K562 (cell line): ENCODE measurements at regions not wholly inside any gene's neighbourhood (a gene's known extent, or its start where the extent isn't known, plus 50 kb on each side); places are given as distances from the start of the nearest gene placed in this dataset.

ENCODE experiments used
- ATAC-seq: fragments of 200-7000 bp; cut with Tn5 transposase; 3 replicates; pipeline ENCODE4 v1.9.1; 2020; ENCODE audit warnings: moderate library complexity
- BruUV-seq: library from RNA; stranded (reverse); fragments of 400-500 nt; replicated peaks from 2 replicates; lab custom pipeline; 2021; lab: Mats Ljungman, UMichigan
- CTCF ChIA-PET: fragments of 300-600 bp; formaldehyde crosslinking; extraction: SDS; loops from one replicate; lab custom pipeline; 2021; ENCODE audit warnings: low intra/inter-chr PET ratio; lab: Yijun Ruan, JAX
- POLR2A ChIA-PET: fragments of 300-600, 350-650 bp; sonication (Branson Sonifier 250); formaldehyde crosslinking; extraction: SDS; loops from one replicate; lab custom pipeline; 2021; ENCODE audit warnings: antibody characterized with exemption, inconsistent platforms; lab: Yijun Ruan, JAX
- DNase-seq, 4 experiments: peaks; one replicate each; pipeline versions ENCODE4 v3.0.0 to v3.0.0-alpha.2; 2011 to 2018; ENCODE audit warnings: low spot score in 3 of 4, mixed read lengths in 3 of 4; ENCODE audit errors: extremely low read depth in 1 of 4
- FAIRE-seq: peaks from 2 replicates; lab custom pipeline; 2011; peaks lifted over from hg19 to GRCh38; lab: Jason Lieb, UNC
- H2AFZ ChIP-seq: 2 replicates; pipeline ENCODE4 v1.6.0; 2011; ENCODE audit warnings: low read depth, low read length, control low read depth, inconsistent platforms
- H3K27ac ChIP-seq: fragments of 200-600 bp; 3 replicates; pipeline ENCODE4 v1.8.0; 2011; ENCODE audit warnings: low read depth, mild to moderate bottlenecking, control low read depth, inconsistent platforms, low read length, moderate library complexity, mixed read lengths; ENCODE audit errors: extremely low read depth
- H3K27me3 ChIP-seq, 2 experiments: fragments of 300-600 bp in 1 of 2; 2 replicates in 1 of 2; 3 replicates in 1 of 2; pipeline versions ENCODE4 v1.6.0 to v1.8.0; 2011; ENCODE audit warnings: inconsistent platforms in 2 of 2, low read length in 2 of 2, mild to moderate bottlenecking in 1 of 2, mixed read lengths in 1 of 2, moderate library complexity in 1 of 2; ENCODE audit not compliant: control insufficient read depth in 2 of 2, insufficient read depth in 2 of 2
- H3K36me3 ChIP-seq: fragments of 300-600 bp; 3 replicates; pipeline ENCODE4 v1.8.0; 2011; ENCODE audit warnings: mild to moderate bottlenecking, low read length, inconsistent platforms; ENCODE audit not compliant: control insufficient read depth, insufficient read depth
- H3K4me1 ChIP-seq, 2 experiments: fragments of 200-600 bp in 1 of 2; replicated peaks in 1 of 2; 2 replicates in 1 of 2; 3 replicates in 1 of 2; pipeline versions ENCODE4 v1.5.1 to v1.8.0; 2011; ENCODE audit warnings: inconsistent platforms in 2 of 2, low read length in 2 of 2, mild to moderate bottlenecking in 1 of 2, mixed read lengths in 1 of 2, moderate library complexity in 1 of 2; ENCODE audit not compliant: control insufficient read depth in 2 of 2, insufficient read depth in 2 of 2
- H3K4me2 ChIP-seq: 2 replicates; pipeline ENCODE4 v1.6.1; 2011; ENCODE audit warnings: low read length, control low read depth, inconsistent platforms, mixed read lengths; ENCODE audit not compliant: insufficient read depth
- H3K4me3 ChIP-seq: fragments of 200-600 bp; sonication (generic), shearing (Covaris generic); 2 replicates; pipeline ENCODE4 v1.5.1; 2016; ENCODE audit warnings: control low read depth, inconsistent platforms
- H3K79me2 ChIP-seq: fragments of 200-600 bp; 3 replicates; pipeline ENCODE4 v1.8.0; 2011; ENCODE audit warnings: low read length, inconsistent platforms; ENCODE audit not compliant: control insufficient read depth, insufficient read depth
- H3K9ac ChIP-seq, 2 experiments: 2 replicates each; pipeline versions ENCODE4 v1.6.0 to v1.6.1; 2011; ENCODE audit warnings: low read depth in 2 of 2, low read length in 2 of 2, control low read depth in 1 of 2, inconsistent platforms in 1 of 2, mild to moderate bottlenecking in 1 of 2, mixed read lengths in 1 of 2; ENCODE audit not compliant: insufficient read depth in 1 of 2
- H3K9me1 ChIP-seq: one replicate; pipeline ENCODE4 v1.6.0; 2011; ENCODE audit warnings: inconsistent platforms, mild to moderate bottlenecking, low read length, moderate library complexity; ENCODE audit not compliant: control insufficient read depth, insufficient read depth
- H3K9me3 ChIP-seq: replicated peaks from 2 replicates; pipeline ENCODE4 v1.5.1; 2011; ENCODE audit warnings: low read depth, low read length, inconsistent platforms; ENCODE audit not compliant: control insufficient read depth, insufficient read depth
- H4K20me1 ChIP-seq: replicated peaks from 2 replicates; pipeline ENCODE4 v1.6.1; 2011; ENCODE audit warnings: low read length, inconsistent platforms, mixed read lengths; ENCODE audit not compliant: control insufficient read depth, insufficient read depth
- NFIC ChIP-seq: fragments of 450-650 bp; IDR thresholded peaks from 2 replicates; pipeline ENCODE4 v1.6.1; 2017; ENCODE audit warnings: mild to moderate bottlenecking, inconsistent platforms
- PHTF2 ChIP-seq: fragments of 250-450 bp; sonication (Bioruptor Pico); IDR thresholded peaks from 2 replicates; pipeline ENCODE4 v1.5.0; 2021; ENCODE audit warnings: mild to moderate bottlenecking
- PTTG1 ChIP-seq: fragments of 450-650 bp; IDR thresholded peaks from 2 replicates; pipeline ENCODE4 v1.6.1; 2016; ENCODE audit warnings: low read depth, mild to moderate bottlenecking, missing genetic modification characterization, missing compliant biosample characterization
- SOX6 ChIP-seq: fragments of 450-650 bp; IDR thresholded peaks from 2 replicates; pipeline ENCODE4 v1.6.1; 2014; ENCODE audit warnings: mild to moderate bottlenecking
- YBX1 ChIP-seq: fragments of 450-650 bp; IDR thresholded peaks from 2 replicates; pipeline ENCODE4 v1.7.1; 2016; ENCODE audit warnings: mild to moderate bottlenecking
- ZNF347 ChIP-seq: fragments of 450-650 bp; formaldehyde crosslinking; IDR thresholded peaks from 2 replicates; pipeline ENCODE4 v1.4.0; 2020; ENCODE audit warnings: low read depth, mild to moderate bottlenecking, moderate library complexity
- WGBS: fragments of 100-300 bp; shearing (Covaris generic); methylation state at CpG from one replicate; pipeline ENCODE4 v1.1.6; 2016; ENCODE audit warnings: low coverage, mixed read lengths; ENCODE audit not compliant: insufficient coverage; ENCODE audit errors: missing lambda C conversion rate; 5-methylcytosine and 5-hydroxymethylcytosine counted together
- in situ Hi-C: fragments of 300-500 bp; cut with MboI; formaldehyde crosslinking; loops from 4 replicates; pipeline ENCODE4 v1.15.0; 2018; ENCODE audit warnings: inconsistent platforms, mixed read lengths
- intact Hi-C: fragments of 100-400 bp; cut with micrococcal nuclease; formaldehyde crosslinking; loops from 2 replicates; pipeline ENCODE4 v1.14.2; 2022
- TF ChIP-seq, protein P1 (sequence below): fragments of 250-450 bp; sonication (Bioruptor Pico); IDR thresholded peaks from 2 replicates; pipeline ENCODE4 v1.5.0; 2020; ENCODE audit warnings: mild to moderate bottlenecking
- TF ChIP-seq, protein P2 (sequence below), 2 experiments: fragments of 450-650 bp; formaldehyde crosslinking in 1 of 2; IDR thresholded peaks; 2 replicates each; pipeline versions ENCODE4 v1.4.0 to v1.6.1; 2014 to 2020; ENCODE audit warnings: mild to moderate bottlenecking in 2 of 2, borderline replicate concordance in 1 of 2, low read depth in 1 of 2

DNA sequence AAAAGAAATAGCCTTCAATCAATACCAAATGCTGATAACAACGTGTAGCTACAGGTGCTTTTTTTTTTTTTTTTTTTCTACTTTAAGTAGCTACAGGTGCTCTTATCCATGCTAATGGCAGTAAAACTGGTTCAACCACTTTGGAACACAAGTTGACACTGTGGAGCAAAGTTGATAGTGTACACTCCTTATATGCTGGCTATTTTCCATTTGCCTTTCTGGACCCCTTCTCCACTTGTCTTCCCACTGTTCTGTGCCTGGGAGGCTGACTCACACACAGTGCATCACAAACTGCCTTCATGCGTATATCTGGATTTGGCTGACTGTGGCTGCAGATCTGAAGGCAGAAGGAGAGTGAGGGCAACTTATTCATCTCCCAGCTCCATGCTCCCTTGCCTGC lies 247.9 kb downstream of the MSX2 start:
- Histone ChIP-seq H3K4me1 (no peaks in the 10 kb centered on the region), H3K9me3 (no peaks in the 10 kb centered on the region), H4K20me1 (no peaks in the 10 kb centered on the region), H3K9ac (no peak overlapping the region), H3K27me3 (peaks cover 0 to 4% of the 10 kb centered on the region in 2 experiments; a peak in 1 of 5 replicates), H3K36me3 (no peaks in the 10 kb centered on the region), H3K79me2 (no peaks in the 10 kb centered on the region), H2AFZ (no peak overlapping the region), H3K27ac (no peak overlapping the region), H3K9me1 (no peaks in the 10 kb centered on the region), H3K4me2 (no peak overlapping the region), H3K4me3 (no peak overlapping the region)
- TF ChIP-seq YBX1 (no peak), ZNF347 (CRISPR knock-in tag) (no peak), PTTG1 (tag) (no peak), NFIC (no peak)
- intact Hi-C loops (no loop called here), in situ Hi-C loops (no loop called here)
- ChIA-PET CTCF (no interaction called here), POLR2A (no interaction called here)
- no TSS peak for BruUV-seq
- DNase-seq (no peak), ATAC-seq (no peak), FAIRE-seq (no peak)
- 0% methylated on average over 2 of the region's 2 CpGs for WGBS

DNA sequence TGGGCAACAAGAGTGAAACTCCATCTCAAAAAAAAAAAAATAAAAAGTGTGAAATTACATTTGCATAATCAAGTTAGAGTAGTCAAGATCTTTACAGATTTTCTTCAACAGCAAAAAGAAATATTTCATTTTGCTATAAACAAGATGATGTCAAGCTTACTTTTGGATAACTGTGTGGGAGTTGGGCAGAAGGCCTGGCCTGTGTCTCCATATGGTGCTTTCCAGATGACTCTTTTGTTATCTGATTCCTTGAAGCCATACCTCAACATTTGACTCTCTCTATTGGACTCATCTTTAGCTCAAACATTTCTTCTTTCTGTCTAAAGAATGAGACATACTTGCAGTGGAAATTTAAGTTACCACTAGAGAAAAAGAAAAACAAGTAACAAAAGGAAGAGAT lies 246.8 kb downstream of the MSX2 start:
- no peak overlapping the region for H3K4me2 ChIP-seq
- no peaks in the 10 kb centered on the region for H4K20me1 ChIP-seq
- H3K27ac ChIP-seq, result no peak overlapping the region
- FAIRE-seq (no peak), ATAC-seq (no peak), DNase-seq (no peak)
- H3K79me2 ChIP-seq, result no peaks in the 10 kb centered on the region
- H3K4me3 ChIP-seq, result no peak overlapping the region
- H3K27me3 ChIP-seq, result peaks cover 0 to 4% of the 10 kb centered on the region in 2 experiments; a peak in 1 of 5 replicates
- H3K4me1 ChIP-seq, result no peaks in the 10 kb centered on the region
- no peaks in the 10 kb centered on the region for H3K9me3 ChIP-seq
- H3K9me1 ChIP-seq, result no peaks in the 10 kb centered on the region
- intact Hi-C loops, result no loop called here
- CTCF ChIA-PET, result no interaction called here
- H2AFZ ChIP-seq, result no peak overlapping the region
- no peak overlapping the region for H3K9ac ChIP-seq
- H3K36me3 ChIP-seq, result no peaks in the 10 kb centered on the region
- BruUV-seq, result no TSS peak
- POLR2A ChIA-PET, result no interaction called here
- in situ Hi-C loops, result no loop called here
- TF ChIP-seq, protein P1, sequence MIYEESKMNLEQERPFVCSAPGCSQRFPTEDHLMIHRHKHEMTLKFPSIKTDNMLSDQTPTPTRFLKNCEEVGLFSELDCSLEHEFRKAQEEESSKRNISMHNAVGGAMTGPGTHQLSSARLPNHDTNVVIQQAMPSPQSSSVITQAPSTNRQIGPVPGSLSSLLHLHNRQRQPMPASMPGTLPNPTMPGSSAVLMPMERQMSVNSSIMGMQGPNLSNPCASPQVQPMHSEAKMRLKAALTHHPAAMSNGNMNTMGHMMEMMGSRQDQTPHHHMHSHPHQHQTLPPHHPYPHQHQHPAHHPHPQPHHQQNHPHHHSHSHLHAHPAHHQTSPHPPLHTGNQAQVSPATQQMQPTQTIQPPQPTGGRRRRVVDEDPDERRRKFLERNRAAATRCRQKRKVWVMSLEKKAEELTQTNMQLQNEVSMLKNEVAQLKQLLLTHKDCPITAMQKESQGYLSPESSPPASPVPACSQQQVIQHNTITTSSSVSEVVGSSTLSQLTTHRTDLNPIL (CRISPR knock-in tag), result no peak
- TF ChIP-seq SOX6 (no peak), PHTF2 (CRISPR knock-in tag) (no peak)
- TF ChIP-seq, protein P2, sequence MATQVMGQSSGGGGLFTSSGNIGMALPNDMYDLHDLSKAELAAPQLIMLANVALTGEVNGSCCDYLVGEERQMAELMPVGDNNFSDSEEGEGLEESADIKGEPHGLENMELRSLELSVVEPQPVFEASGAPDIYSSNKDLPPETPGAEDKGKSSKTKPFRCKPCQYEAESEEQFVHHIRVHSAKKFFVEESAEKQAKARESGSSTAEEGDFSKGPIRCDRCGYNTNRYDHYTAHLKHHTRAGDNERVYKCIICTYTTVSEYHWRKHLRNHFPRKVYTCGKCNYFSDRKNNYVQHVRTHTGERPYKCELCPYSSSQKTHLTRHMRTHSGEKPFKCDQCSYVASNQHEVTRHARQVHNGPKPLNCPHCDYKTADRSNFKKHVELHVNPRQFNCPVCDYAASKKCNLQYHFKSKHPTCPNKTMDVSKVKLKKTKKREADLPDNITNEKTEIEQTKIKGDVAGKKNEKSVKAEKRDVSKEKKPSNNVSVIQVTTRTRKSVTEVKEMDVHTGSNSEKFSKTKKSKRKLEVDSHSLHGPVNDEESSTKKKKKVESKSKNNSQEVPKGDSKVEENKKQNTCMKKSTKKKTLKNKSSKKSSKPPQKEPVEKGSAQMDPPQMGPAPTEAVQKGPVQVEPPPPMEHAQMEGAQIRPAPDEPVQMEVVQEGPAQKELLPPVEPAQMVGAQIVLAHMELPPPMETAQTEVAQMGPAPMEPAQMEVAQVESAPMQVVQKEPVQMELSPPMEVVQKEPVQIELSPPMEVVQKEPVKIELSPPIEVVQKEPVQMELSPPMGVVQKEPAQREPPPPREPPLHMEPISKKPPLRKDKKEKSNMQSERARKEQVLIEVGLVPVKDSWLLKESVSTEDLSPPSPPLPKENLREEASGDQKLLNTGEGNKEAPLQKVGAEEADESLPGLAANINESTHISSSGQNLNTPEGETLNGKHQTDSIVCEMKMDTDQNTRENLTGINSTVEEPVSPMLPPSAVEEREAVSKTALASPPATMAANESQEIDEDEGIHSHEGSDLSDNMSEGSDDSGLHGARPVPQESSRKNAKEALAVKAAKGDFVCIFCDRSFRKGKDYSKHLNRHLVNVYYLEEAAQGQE (IDR thresholded peaks at IDR 0.05; ENCODE audit: borderline replicate concordance), result no peak
- TF ChIP-seq, protein P2 (CRISPR knock-in tag; IDR thresholded peaks at IDR 0.05; ENCODE audit: low read depth), result no peak
